A673 (cell line): ENCODE measurements at regions not wholly inside any gene's neighbourhood (a gene's known extent, or its start where the extent isn't known, plus 50 kb on each side); places are given as distances from the start of the nearest gene placed in this dataset.

Source experiments
- BruUV-seq: library from RNA; stranded (reverse); fragments of 400-500 nt; replicated peaks from 2 replicates; lab custom pipeline; 2021; lab: Mats Ljungman, UMichigan
- CTCF ChIA-PET: fragments of 300-600 bp; sonication (Branson Sonifier 250); formaldehyde crosslinking; loops from one replicate; lab custom pipeline; 2022; ENCODE audit warnings: antibody characterized with exemption; lab: Charles Lee
- POLR2A ChIA-PET: fragments of 300-600 bp; sonication (Branson Sonifier 250); formaldehyde crosslinking; loops from one replicate; lab custom pipeline; 2022; ENCODE audit warnings: antibody characterized with exemption; ENCODE audit not compliant: low non-redundant PET; lab: Charles Lee
- DNase-seq: peaks from one replicate; pipeline ENCODE4 v3.0.0-alpha.2; 2015; ENCODE audit warnings: low spot score
- H3K27ac ChIP-seq: fragments of 200-600 bp; sonication (generic); 2 replicates; pipeline ENCODE4 v1.5.1; 2016; ENCODE audit warnings: mixed run types, low read depth, mild to moderate bottlenecking, mixed read lengths, antibody characterized with exemption, low read length; ENCODE audit not compliant: poor library complexity, severe bottlenecking
- H3K27me3 ChIP-seq: fragments of 200-600 bp; sonication (generic); replicated peaks from 2 replicates; pipeline ENCODE4 v1.6.1; 2017; ENCODE audit warnings: mixed run types, low read depth, mild to moderate bottlenecking, mixed read lengths, antibody characterized with exemption, low read length; ENCODE audit not compliant: insufficient read depth, poor library complexity
- H3K36me3 ChIP-seq: fragments of 200-600 bp; sonication (generic); 2 replicates; pipeline ENCODE4 v1.6.1; 2016; ENCODE audit warnings: mixed run types, mild to moderate bottlenecking, mixed read lengths, antibody characterized with exemption, low read length; ENCODE audit not compliant: insufficient read depth, poor library complexity, severe bottlenecking
- H3K4me1 ChIP-seq: fragments of 200-600 bp; sonication (generic); 2 replicates; pipeline ENCODE4 v1.6.1; 2017; ENCODE audit warnings: mixed run types, mild to moderate bottlenecking, mixed read lengths, antibody characterized with exemption, low read length; ENCODE audit not compliant: insufficient read depth, poor library complexity, severe bottlenecking
- H3K4me3 ChIP-seq: fragments of 200-600 bp; sonication (generic); 2 replicates; pipeline ENCODE4 v1.5.1; 2016; ENCODE audit warnings: low read depth, mixed run types, mild to moderate bottlenecking, mixed read lengths, low read length; ENCODE audit not compliant: poor library complexity, severe bottlenecking
- H3K9me3 ChIP-seq: fragments of 200-600 bp; sonication (generic); 2 replicates; pipeline ENCODE4 v1.6.1; 2016; ENCODE audit warnings: mixed run types, low read depth, mild to moderate bottlenecking, mixed read lengths, antibody characterized with exemption, low read length; ENCODE audit not compliant: poor library complexity, severe bottlenecking
- EZH2 ChIP-seq: fragments of 200-600 bp; sonication (generic); IDR thresholded peaks from 2 replicates; pipeline ENCODE4 v1.6.1; 2017; ENCODE audit warnings: borderline replicate concordance, low read depth, mild to moderate bottlenecking, mixed read lengths, antibody characterized with exemption, low read length; ENCODE audit not compliant: poor library complexity, severe bottlenecking
- intact Hi-C: fragments of 100-400 bp; cut with micrococcal nuclease; formaldehyde crosslinking; loops from one replicate; pipeline ENCODE4 v1.10.0; 2022; ENCODE audit not compliant: unreplicated experiment
- TF ChIP-seq, protein P1 (sequence below): fragments of 300-800, 200-600 bp; sonication (generic); conservative IDR thresholded peaks from 2 replicates; pipeline ENCODE4 v1.5.1; 2017; ENCODE audit warnings: low read depth, mild to moderate bottlenecking, antibody characterized with exemption, low read length, moderate library complexity, mixed read lengths

DNA sequence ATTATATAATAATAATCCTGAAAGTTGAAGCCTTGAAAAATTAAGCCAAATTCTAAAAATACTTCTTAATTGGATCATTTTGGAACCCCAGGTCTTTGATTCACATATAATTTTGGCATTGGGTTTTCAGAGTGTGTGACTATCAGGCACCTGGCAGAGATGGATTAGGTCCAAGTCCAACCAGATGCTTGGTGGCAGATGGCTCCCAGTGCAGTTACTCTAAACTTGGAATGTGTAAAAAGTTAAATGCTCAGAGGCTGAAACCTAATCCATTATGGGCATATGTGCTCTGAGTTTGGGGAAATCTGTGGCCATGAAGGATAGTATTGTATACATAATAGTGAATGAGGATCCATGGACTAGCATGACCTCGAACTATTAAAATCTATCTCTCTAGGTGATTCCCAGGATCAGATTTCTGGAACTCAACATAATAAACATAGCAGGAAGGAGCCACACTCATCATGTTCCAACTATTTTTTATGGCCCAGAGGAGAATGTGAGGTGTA is 333.0 kb downstream of the RPRM start:
- ChIA-PET CTCF (no interaction called here), POLR2A (no interaction called here)
- Histone ChIP-seq H3K4me1 (no peaks in the 10 kb centered on the region), H3K27me3 (peaks cover 22% of the 10 kb centered on the region), H3K27ac (no peak overlapping the region), H3K4me3 (no peak overlapping the region), H3K9me3 (no peaks in the 10 kb centered on the region), H3K36me3 (no peaks in the 10 kb centered on the region)
- intact Hi-C loops, result no loop called here
- TF ChIP-seq, protein P1, sequence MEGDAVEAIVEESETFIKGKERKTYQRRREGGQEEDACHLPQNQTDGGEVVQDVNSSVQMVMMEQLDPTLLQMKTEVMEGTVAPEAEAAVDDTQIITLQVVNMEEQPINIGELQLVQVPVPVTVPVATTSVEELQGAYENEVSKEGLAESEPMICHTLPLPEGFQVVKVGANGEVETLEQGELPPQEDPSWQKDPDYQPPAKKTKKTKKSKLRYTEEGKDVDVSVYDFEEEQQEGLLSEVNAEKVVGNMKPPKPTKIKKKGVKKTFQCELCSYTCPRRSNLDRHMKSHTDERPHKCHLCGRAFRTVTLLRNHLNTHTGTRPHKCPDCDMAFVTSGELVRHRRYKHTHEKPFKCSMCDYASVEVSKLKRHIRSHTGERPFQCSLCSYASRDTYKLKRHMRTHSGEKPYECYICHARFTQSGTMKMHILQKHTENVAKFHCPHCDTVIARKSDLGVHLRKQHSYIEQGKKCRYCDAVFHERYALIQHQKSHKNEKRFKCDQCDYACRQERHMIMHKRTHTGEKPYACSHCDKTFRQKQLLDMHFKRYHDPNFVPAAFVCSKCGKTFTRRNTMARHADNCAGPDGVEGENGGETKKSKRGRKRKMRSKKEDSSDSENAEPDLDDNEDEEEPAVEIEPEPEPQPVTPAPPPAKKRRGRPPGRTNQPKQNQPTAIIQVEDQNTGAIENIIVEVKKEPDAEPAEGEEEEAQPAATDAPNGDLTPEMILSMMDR, result no peak
- no peak for TF ChIP-seq EZH2
- BruUV-seq, result no TSS peak
- DNase-seq, result no peak

DNA sequence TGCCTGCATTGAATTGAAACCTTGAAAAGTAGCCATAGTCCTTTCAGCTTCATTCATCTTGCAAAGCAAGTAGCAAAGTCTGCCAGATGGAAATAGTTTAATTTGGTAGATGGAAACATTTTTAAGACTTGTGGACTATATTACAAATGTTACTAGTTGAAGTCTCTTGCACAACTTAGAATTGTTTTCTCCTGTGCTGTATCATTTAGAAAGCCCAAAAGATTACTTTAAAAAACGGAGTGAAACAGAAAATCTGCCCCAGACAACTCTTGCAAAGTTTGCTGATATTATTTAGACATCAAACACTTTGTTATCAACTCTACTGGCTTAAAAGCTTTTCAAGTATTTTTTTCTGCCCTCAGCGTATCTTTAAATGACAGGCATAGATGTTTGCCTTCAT is 335.0 kb downstream of the RPRM start:
- no peaks in the 10 kb centered on the region for H3K4me1 ChIP-seq
- no peaks in the 10 kb centered on the region for H3K9me3 ChIP-seq
- H3K4me3 ChIP-seq, result no peak overlapping the region
- ChIA-PET POLR2A (no interaction called here), CTCF (no interaction called here)
- H3K27ac ChIP-seq, result no peak overlapping the region
- intact Hi-C loops, result no loop called here
- no peak for TF ChIP-seq EZH2
- TF ChIP-seq, protein P1, result no peak
- H3K27me3 ChIP-seq, result peaks cover 19% of the 10 kb centered on the region
- DNase-seq, result no peak
- BruUV-seq, result no TSS peak
- H3K36me3 ChIP-seq, result no peaks in the 10 kb centered on the region

DNA sequence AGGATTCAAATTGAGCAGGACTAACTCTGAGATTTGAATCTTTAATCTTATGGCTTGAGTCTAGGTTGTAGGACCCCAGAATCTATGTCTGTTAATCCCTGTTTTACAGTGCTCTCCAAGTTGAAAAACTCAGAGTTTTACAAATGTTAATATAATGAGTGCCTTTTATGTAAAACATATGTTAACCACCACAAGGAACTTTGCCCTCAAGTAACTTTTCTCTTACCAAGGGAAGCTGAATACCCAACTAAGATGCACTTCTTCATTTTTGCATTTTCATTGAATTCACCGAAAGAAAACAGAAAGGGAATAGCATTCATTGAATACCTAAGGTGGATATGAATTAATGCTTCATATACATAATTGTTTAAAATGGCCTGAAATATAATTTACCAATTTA is 338.1 kb downstream of the RPRM start:
- Histone ChIP-seq H3K27ac (no peak overlapping the region), H3K4me1 (no peaks in the 10 kb centered on the region), H3K27me3 (peaks cover 3% of the 10 kb centered on the region), H3K36me3 (no peaks in the 10 kb centered on the region), H3K4me3 (no peak overlapping the region), H3K9me3 (no peaks in the 10 kb centered on the region)
- DNase-seq, result no peak
- ChIA-PET CTCF (no interaction called here), POLR2A (no interaction called here)
- intact Hi-C loops, result no loop called here
- TF ChIP-seq, protein P1, result no peak
- BruUV-seq, result no TSS peak
